HepG2 (cell line): ENCODE measurements at regions not wholly inside any gene's neighbourhood (a gene's known extent, or its start where the extent isn't known, plus 50 kb on each side); places are given as distances from the start of the nearest gene placed in this dataset.

Experiments
- GZF1 ChIP-seq: sonication (generic); formaldehyde crosslinking; IDR thresholded peaks from 2 replicates; pipeline ENCODE4 v1.5.1; 2020; ENCODE audit warnings: mild to moderate bottlenecking, missing genetic modification reagents
- MED1 ChIP-seq: sonication (generic); formaldehyde crosslinking; IDR thresholded peaks from 2 replicates; pipeline ENCODE4 v1.4.0; 2020; ENCODE audit warnings: missing genetic modification reagents
- PRMT3 ChIP-seq: sonication (generic); formaldehyde crosslinking; IDR thresholded peaks from 2 replicates; pipeline ENCODE4 v1.8.1; 2022; ENCODE audit warnings: low read depth, mild to moderate bottlenecking, moderate library complexity, missing genetic modification reagents, borderline replicate concordance
- REXO4 ChIP-seq: sonication (generic); formaldehyde crosslinking; IDR thresholded peaks from 2 replicates; pipeline ENCODE4 v1.8.0; 2022; ENCODE audit warnings: missing genetic modification reagents, mild to moderate bottlenecking, borderline replicate concordance
- TF ChIP-seq, protein P1 (sequence below), 2 experiments: sonication (generic) in 1 of 2; formaldehyde crosslinking in 1 of 2; IDR thresholded peaks; 2 replicates each; pipeline versions ENCODE4 v1.4.0 to v1.6.1; 2018 to 2020; ENCODE audit warnings: missing genetic modification reagents in 2 of 2, borderline replicate concordance in 1 of 2, low read depth in 1 of 2, mild to moderate bottlenecking in 1 of 2, missing biosample characterization in 1 of 2

DNA sequence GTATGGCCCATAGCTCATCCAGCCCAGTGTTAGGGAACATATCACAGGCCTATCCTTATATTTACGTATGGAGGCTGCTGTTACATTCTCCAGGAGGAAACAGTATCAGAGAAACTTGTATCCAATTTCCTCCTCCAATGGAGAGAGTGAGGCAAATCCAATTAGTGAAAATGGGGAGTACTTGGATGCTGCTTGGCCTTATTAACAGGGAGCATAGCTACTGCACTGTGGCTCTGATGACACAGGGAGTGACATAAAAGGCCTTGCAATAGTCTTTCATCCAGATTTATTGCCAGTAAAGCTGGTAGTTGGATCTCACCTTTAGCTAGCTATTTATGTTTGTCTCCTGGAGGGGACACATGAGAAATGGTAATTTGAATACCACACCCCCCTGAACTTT is 313.2 kb upstream of the MTPN start:
- TF ChIP-seq GZF1 (CRISPR knock-in tag) (no peak), REXO4 (CRISPR knock-in tag) (no peak), MED1 (no peak), PRMT3 (CRISPR knock-in tag) (no peak)
- TF ChIP-seq, protein P1, sequence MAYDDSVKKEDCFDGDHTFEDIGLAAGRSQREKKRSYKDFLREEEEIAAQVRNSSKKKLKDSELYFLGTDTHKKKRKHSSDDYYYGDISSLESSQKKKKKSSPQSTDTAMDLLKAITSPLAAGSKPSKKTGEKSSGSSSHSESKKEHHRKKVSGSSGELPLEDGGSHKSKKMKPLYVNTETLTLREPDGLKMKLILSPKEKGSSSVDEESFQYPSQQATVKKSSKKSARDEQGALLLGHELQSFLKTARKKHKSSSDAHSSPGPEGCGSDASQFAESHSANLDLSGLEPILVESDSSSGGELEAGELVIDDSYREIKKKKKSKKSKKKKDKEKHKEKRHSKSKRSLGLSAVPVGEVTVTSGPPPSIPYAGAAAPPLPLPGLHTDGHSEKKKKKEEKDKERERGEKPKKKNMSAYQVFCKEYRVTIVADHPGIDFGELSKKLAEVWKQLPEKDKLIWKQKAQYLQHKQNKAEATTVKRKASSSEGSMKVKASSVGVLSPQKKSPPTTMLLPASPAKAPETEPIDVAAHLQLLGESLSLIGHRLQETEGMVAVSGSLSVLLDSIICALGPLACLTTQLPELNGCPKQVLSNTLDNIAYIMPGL (CRISPR knock-in tag; IDR thresholded peaks at IDR 0.05; ENCODE audit: borderline replicate concordance in 1 of 2, low read depth in 1 of 2) = no peak
